ENCODE measurements at regions not wholly inside any gene's neighbourhood (a gene's known extent, or its start where the extent isn't known, plus 50 kb on each side); places are given as distances from the start of the nearest gene placed in this dataset.

DNA sequence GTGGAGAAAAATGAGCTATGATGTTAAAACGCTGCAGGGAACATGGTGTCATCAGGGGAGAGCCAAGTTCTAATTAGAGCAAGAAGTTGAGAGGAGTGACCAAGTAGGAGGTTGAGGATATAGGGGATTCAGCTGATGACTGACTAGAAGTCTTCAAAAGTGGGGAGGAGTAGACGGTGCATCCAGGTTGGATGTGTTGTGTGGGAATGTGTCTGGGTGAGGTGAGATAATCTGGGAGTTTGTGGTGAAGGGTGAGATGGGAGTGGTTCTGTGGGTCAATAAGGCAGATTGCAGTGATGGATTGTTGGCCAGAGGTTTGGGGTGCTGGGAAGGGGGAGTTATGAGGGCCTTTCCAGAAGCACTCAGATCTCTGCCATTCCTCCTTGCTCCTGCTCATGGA lies 72.0 kb upstream of the IRF2BP2 start (continued):
- TF ChIP-seq, protein P1, sequence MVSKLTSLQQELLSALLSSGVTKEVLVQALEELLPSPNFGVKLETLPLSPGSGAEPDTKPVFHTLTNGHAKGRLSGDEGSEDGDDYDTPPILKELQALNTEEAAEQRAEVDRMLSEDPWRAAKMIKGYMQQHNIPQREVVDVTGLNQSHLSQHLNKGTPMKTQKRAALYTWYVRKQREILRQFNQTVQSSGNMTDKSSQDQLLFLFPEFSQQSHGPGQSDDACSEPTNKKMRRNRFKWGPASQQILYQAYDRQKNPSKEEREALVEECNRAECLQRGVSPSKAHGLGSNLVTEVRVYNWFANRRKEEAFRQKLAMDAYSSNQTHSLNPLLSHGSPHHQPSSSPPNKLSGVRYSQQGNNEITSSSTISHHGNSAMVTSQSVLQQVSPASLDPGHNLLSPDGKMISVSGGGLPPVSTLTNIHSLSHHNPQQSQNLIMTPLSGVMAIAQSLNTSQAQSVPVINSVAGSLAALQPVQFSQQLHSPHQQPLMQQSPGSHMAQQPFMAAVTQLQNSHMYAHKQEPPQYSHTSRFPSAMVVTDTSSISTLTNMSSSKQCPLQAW (CRISPR knock-in tag; IDR thresholded peaks at IDR 0.05) = no peak
- TF ChIP-seq ZNF446 (CRISPR knock-in tag; IDR thresholded peaks at IDR 0.05) (no peak), POLR2AphosphoS5 (IDR thresholded peaks at IDR 0.05; ENCODE audit: low read depth, low read length) (no peak), ARHGAP35 (CRISPR knock-in tag; IDR thresholded peaks at IDR 0.05; ENCODE audit: borderline replicate concordance) (no peak), SMARCE1 (IDR thresholded peaks at IDR 0.05; ENCODE audit: borderline replicate concordance) (no peak), KDM6A (CRISPR knock-in tag; IDR thresholded peaks at IDR 0.05; ENCODE audit: low read depth) (no peak), ZNF615 (CRISPR knock-in tag; IDR thresholded peaks at IDR 0.05; ENCODE audit: borderline replicate concordance) (no peak), PCBP2 (optimal IDR thresholded peaks at IDR 0.05; ENCODE audit: low read depth, low read length, poor library complexity, severe bottlenecking) (no peak)
- TF ChIP-seq, protein P2, sequence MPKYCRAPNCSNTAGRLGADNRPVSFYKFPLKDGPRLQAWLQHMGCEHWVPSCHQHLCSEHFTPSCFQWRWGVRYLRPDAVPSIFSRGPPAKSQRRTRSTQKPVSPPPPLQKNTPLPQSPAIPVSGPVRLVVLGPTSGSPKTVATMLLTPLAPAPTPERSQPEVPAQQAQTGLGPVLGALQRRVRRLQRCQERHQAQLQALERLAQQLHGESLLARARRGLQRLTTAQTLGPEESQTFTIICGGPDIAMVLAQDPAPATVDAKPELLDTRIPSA (CRISPR knock-in tag; IDR thresholded peaks at IDR 0.05; ENCODE audit: borderline replicate concordance) = no peak

DNA sequence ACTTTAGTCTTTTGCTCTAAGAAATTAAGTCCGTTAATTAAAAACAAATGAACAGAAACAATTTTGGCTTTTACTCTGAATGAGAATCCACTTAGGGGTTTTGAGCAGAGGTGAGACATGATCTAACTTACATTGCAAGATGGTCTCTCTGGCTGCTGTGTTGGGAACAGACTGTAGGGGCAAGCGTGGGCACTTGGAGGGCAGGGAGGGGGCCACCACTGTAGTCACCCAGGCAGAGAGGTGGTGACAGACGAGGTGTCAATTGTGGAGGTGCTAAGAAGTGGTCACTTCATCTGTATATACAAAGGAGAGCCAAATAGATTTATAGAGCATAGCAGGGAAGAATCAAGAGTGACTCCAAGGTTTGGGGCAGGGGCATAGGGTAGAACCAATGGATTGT lies 71.1 kb upstream of the IRF2BP2 start:
- TF ChIP-seq ZNF720 (CRISPR knock-in tag; IDR thresholded peaks at IDR 0.05) (no peak), YEATS2 (CRISPR knock-in tag; IDR thresholded peaks at IDR 0.05; ENCODE audit: borderline replicate concordance) (no peak)
- 0 out of 2 replicates have a peak, but pooled peaks cover 7% of the 10 kb centered on the region for H3K9me3 ChIP-seq (ENCODE audit: low read length)
- H3K4me1 ChIP-seq (ENCODE audit: insufficient read depth, low read length) = peaks cover 29% of the 10 kb centered on the region
- WGBS (ENCODE audit: low lambda C conversion rate) = 94% methylated on average over 3 of the region's 3 CpGs
- CTCF ChIA-PET (ENCODE audit: low intra/inter-chr PET ratio, low total read pairs) = no interaction called here
- H3K9ac ChIP-seq (ENCODE audit: insufficient read depth, low read depth, low read length) = no peak overlapping the region
- no peak overlapping the region for H3K4me2 ChIP-seq (ENCODE audit: low read depth, low read length)
- ATAC-seq = no peak
- intact Hi-C loops (cut with micrococcal nuclease; ENCODE audit: unreplicated experiment) (loop anchor here (5.0 kb wide), 1 partner anchor 69 kb away; the partner anchor contains the start of gene IRF2BP2), in situ Hi-C loops (cut with HindIII; ENCODE audit: extremely low pct_ligation_motif_present, low pct_unique_long_range_greater_than_20kb) (no loop called here)
- FAIRE-seq = no peak
- H3K36me3 ChIP-seq (replicated peaks in 1 of 2; ENCODE audit: control insufficient read depth in 1 of 2, insufficient read depth in 2 of 2, low read length in 2 of 2) = no peaks in the 10 kb centered on the region
- H4K20me1 ChIP-seq (ENCODE audit: insufficient read depth, low read length) = no peaks in the 10 kb centered on the region
- no peak overlapping the region for H3K4me3 ChIP-seq (replicated peaks in 1 of 3; ENCODE audit: insufficient read depth in 1 of 3, low read depth in 2 of 3, low read length in 3 of 3)
- H2AFZ ChIP-seq (ENCODE audit: low read length) = no peak overlapping the region
- no peak for DNase-seq (ENCODE audit: low spot score)
- H3K79me2 ChIP-seq (ENCODE audit: insufficient read depth, low read length) = no peaks in the 10 kb centered on the region
- H3K27ac ChIP-seq (ENCODE audit: extremely low read length, insufficient read depth, low read length) = no peak overlapping the region
- POLR2A ChIA-PET = interaction anchor here (1.1 kb wide), 1 partner anchor 41 kb away, joined by 3 read pairs; no protein-coding TSS in a partner anchor
- BruUV-seq (replicated peaks) = no TSS peak
- H3K27me3 ChIP-seq (ENCODE audit: control insufficient read depth in 1 of 2, insufficient read depth in 2 of 2, low read length in 2 of 2) = no peaks in the 10 kb centered on the region
